Testis (tissue), 2 donors: ENCODE measurements at regions not wholly inside any gene's neighbourhood (a gene's known extent, or its start where the extent isn't known, plus 50 kb on each side); places are given as distances from the start of the nearest gene placed in this dataset.

Experiments
- DNase-seq: peaks from one replicate; pipeline ENCODE4 v3.0.0-alpha.2; 2019
- H3K27ac ChIP-seq, 2 donors: fragments of 200-600 bp; sonication (generic); one replicate each; pipeline ENCODE4 v1.5.1; 2019
- H3K27me3 ChIP-seq: fragments of 200-600 bp; sonication (generic); one replicate; pipeline ENCODE4 v1.5.1; 2019
- H3K36me3 ChIP-seq: fragments of 200-600 bp; sonication (generic); one replicate; pipeline ENCODE4 v1.5.1; 2017; ENCODE audit warnings: low read depth; ENCODE audit errors: missing control alignments
- H3K4me1 ChIP-seq: fragments of 200-600 bp; sonication (generic); one replicate; pipeline ENCODE4 v1.5.1; 2019
- H3K4me3 ChIP-seq, 2 donors: fragments of 200-600 bp; sonication (generic); one replicate each; pipeline ENCODE4 v1.5.1; 2017 to 2019
- H3K9me3 ChIP-seq: fragments of 200-600 bp; sonication (generic); one replicate; pipeline ENCODE4 v1.5.1; 2017
- POLR2A ChIP-seq: fragments of 450-650 bp; IDR thresholded peaks from one replicate; pipeline ENCODE4 v1.6.1; 2017; ENCODE audit warnings: antibody characterized with exemption, mild to moderate bottlenecking, moderate library complexity
- WGBS, 2 donors: methylation state at CpG; one replicate each; pipeline ENCODE4 v1.1.5; 2018; 5-methylcytosine and 5-hydroxymethylcytosine counted together
- intact Hi-C: fragments of 100-400 bp; cut with DNase I; formaldehyde crosslinking; loops from one replicate; pipeline ENCODE4 v1.15.1; 2023; ENCODE audit warnings: low total_unique reads
- TF ChIP-seq, protein P1 (sequence below), 3 experiments: fragments of 450-650 bp in 2 of 3; fragments of 200-600 bp in 1 of 3; sonication (generic) in 1 of 3; IDR thresholded peaks; one replicate each; pipeline ENCODE4 v1.5.1; 2016 to 2019; ENCODE audit warnings: antibody characterized with exemption in 3 of 3, mild to moderate bottlenecking in 2 of 3, moderate library complexity in 1 of 3

DNA sequence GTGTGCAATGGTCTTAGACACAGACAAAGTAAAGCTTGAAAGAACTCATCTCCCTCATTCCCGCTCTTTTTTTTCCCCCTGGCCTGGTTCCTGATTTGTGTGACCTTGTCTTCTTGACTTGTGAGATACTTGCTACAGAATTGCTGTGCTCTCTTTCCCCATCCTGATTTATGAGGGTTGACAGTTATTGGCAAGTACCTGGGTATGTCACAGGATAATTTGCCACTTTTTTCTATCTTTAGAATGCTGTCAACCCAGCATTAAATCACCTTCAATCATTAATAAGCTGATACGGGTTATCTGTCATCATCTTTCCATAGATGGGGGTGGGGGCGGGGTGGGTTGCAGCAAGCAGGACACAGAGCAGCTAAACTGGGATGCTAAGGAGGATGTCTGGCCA lies 144.4 kb upstream of the PRICKLE1 start:
- Histone ChIP-seq H3K27me3 (no peaks in the 10 kb centered on the region), H3K4me1 (no peaks in the 10 kb centered on the region), H3K9me3 (no peaks in the 10 kb centered on the region), H3K36me3 (no peaks in the 10 kb centered on the region), H3K27ac (no peak overlapping the region), H3K4me3 (no peak overlapping the region)
- 73 to 74% methylated on average over 3 of the region's 3 CpGs for WGBS, 2 donors
- TF ChIP-seq POLR2A = no peak
- TF ChIP-seq, protein P1, sequence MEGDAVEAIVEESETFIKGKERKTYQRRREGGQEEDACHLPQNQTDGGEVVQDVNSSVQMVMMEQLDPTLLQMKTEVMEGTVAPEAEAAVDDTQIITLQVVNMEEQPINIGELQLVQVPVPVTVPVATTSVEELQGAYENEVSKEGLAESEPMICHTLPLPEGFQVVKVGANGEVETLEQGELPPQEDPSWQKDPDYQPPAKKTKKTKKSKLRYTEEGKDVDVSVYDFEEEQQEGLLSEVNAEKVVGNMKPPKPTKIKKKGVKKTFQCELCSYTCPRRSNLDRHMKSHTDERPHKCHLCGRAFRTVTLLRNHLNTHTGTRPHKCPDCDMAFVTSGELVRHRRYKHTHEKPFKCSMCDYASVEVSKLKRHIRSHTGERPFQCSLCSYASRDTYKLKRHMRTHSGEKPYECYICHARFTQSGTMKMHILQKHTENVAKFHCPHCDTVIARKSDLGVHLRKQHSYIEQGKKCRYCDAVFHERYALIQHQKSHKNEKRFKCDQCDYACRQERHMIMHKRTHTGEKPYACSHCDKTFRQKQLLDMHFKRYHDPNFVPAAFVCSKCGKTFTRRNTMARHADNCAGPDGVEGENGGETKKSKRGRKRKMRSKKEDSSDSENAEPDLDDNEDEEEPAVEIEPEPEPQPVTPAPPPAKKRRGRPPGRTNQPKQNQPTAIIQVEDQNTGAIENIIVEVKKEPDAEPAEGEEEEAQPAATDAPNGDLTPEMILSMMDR (IDR thresholded peaks at IDR 0.05) = no peak
- DNase-seq = no peak
- intact Hi-C loops = no loop called here

GRCh38 chr12:42732908-42733411 lies 143.4 kb upstream of the PRICKLE1 start:
- intact Hi-C loops = no loop called here
- no peaks in the 10 kb centered on the region for H3K36me3 ChIP-seq
- no peaks in the 10 kb centered on the region for H3K9me3 ChIP-seq
- no peaks in the 10 kb centered on the region for H3K27me3 ChIP-seq
- no peaks in the 10 kb centered on the region for H3K4me1 ChIP-seq
- 75 to 79% methylated on average over 3 of the region's 3 CpGs for WGBS, 2 donors
- no peak overlapping the region for H3K27ac ChIP-seq
- TF ChIP-seq, protein P1 (IDR thresholded peaks at IDR 0.05) = no peak
- no peak for TF ChIP-seq POLR2A
- DNase-seq = no peak
- H3K4me3 ChIP-seq = no peak overlapping the region

DNA sequence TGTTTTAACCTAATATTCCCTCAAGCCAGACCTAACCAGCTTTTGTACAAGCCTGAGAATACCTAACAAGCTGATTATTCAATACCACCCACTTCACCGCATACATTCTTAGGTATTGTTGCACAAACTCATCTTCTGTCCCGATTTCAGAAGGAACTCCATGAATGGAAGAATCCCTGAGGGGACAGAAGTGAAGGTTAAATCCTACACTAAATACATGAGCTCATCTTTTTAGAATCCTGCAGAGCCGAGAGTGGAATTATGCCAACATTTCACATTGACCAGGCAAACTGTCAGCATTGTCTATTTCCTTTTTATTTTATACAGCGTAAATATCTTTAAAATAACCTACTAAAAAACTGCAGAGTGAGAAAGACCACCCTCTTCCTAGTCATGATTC lies 140.7 kb upstream of the PRICKLE1 start:
- H3K27me3 ChIP-seq = no peaks in the 10 kb centered on the region
- no peak overlapping the region for H3K27ac ChIP-seq
- no peak for TF ChIP-seq POLR2A
- TF ChIP-seq, protein P1 (IDR thresholded peaks at IDR 0.05) = no peak
- no peaks in the 10 kb centered on the region for H3K36me3 ChIP-seq
- no peaks in the 10 kb centered on the region for H3K4me1 ChIP-seq
- DNase-seq = no peak
- no peak overlapping the region for H3K4me3 ChIP-seq
- intact Hi-C loops = no loop called here
- 83 to 87% methylated on average over 4 of the region's 4 CpGs for WGBS, 2 donors
- H3K9me3 ChIP-seq = no peaks in the 10 kb centered on the region

- intact Hi-C loops = no loop called here
- H3K9me3 ChIP-seq = no peaks in the 10 kb centered on the region
- H3K27me3 ChIP-seq = no peaks in the 10 kb centered on the region
- H3K27ac ChIP-seq = no peak overlapping the region
- H3K4me1 ChIP-seq = no peaks in the 10 kb centered on the region
- H3K4me3 ChIP-seq = no peak overlapping the region
- TF ChIP-seq POLR2A = no peak
- TF ChIP-seq, protein P1 (IDR thresholded peaks at IDR 0.05) = no peak
- 92 to 95% methylated on average over 3 of the region's 3 CpGs for WGBS, 2 donors
- DNase-seq = no peak
- no peaks in the 10 kb centered on the region for H3K36me3 ChIP-seq
These were observed 140.0 kb upstream of the PRICKLE1 start for GRCh38 chr12:42729535-42729900.

- no peak for TF ChIP-seq POLR2A
- TF ChIP-seq, protein P1 (IDR thresholded peaks at IDR 0.05) = no peak
- no peak for DNase-seq
- 90% methylated on average over 9 of the region's 9 CpGs for WGBS, 2 donors
- Histone ChIP-seq H3K27me3 (no peaks in the 10 kb centered on the region), H3K27ac (no peak overlapping the region), H3K4me1 (no peaks in the 10 kb centered on the region), H3K9me3 (no peaks in the 10 kb centered on the region), H3K4me3 (no peak overlapping the region), H3K36me3 (no peaks in the 10 kb centered on the region)
- intact Hi-C loops = no loop called here
These were observed 139.4 kb upstream of the PRICKLE1 start for GRCh38 chr12:42728770-42729534.
